ENCODE measurements at regions not wholly inside any gene's neighbourhood (a gene's known extent, or its start where the extent isn't known, plus 50 kb on each side); places are given as distances from the start of the nearest gene placed in this dataset.
"Not testable (repeated sequence)": the region's sequence is repeated elsewhere in the genome, so short reads cannot be mapped to it uniquely, and the experiment has no call there.

- DNase-seq (ENCODE audit: low read depth, low spot score), result no peak
- no peak overlapping the region for H3K27ac ChIP-seq
These were observed 632.4 kb upstream of the ZFP42 start for GRCh38 chr4:187362937-187363857.

- no peak for DNase-seq (ENCODE audit: low read depth, low spot score)
- no peak overlapping the region for H3K27ac ChIP-seq
These were observed 631.2 kb upstream of the ZFP42 start for GRCh38 chr4:187364401-187364800.

GRCh38 chr4:187364851-187365250 is 630.7 kb upstream of the ZFP42 start:
- no peak for DNase-seq (ENCODE audit: low read depth, low spot score)

GRCh38 chr4:187366530-187366929 is 629.0 kb upstream of the ZFP42 start:
- H3K27ac ChIP-seq, result no peak overlapping the region
- DNase-seq (ENCODE audit: low read depth, low spot score), result no peak

More at GRCh38 chr4:187364851-187365250, 630.7 kb upstream of the ZFP42 start:
- no peak overlapping the region for H3K27ac ChIP-seq

GRCh38 chr4:187370918-187371317 is 624.7 kb upstream of the ZFP42 start:
- H3K27ac ChIP-seq, result no peak overlapping the region
- DNase-seq (ENCODE audit: low read depth, low spot score), result no peak

- H3K27ac ChIP-seq, result no peak overlapping the region
- no peak for DNase-seq (ENCODE audit: low read depth, low spot score)
These were observed 617.1 kb upstream of the ZFP42 start for GRCh38 chr4:187378441-187378840.

- DNase-seq (ENCODE audit: low read depth, low spot score), result no peak
- H3K27ac ChIP-seq, result no peak overlapping the region
These were observed 615.4 kb upstream of the ZFP42 start for GRCh38 chr4:187380181-187380581.

GRCh38 chr4:187383181-187383580 is 612.4 kb upstream of the ZFP42 start:
- H3K27ac ChIP-seq, result peak overlapping the region; percentile 8
- no peak for DNase-seq (ENCODE audit: low read depth, low spot score)

- no peak overlapping the region for H3K27ac ChIP-seq
- DNase-seq (ENCODE audit: low read depth, low spot score), result no peak
These were observed 607.8 kb upstream of the ZFP42 start for GRCh38 chr4:187387739-187388138.

- no peak for DNase-seq (ENCODE audit: low read depth, low spot score)
- H3K27ac ChIP-seq, result no peak overlapping the region
These were observed 606.2 kb upstream of the ZFP42 start for GRCh38 chr4:187389420-187389819.

GRCh38 chr4:187390646-187391045 is 604.9 kb upstream of the ZFP42 start:
- no peak for DNase-seq (ENCODE audit: low read depth, low spot score)
- H3K27ac ChIP-seq, result no peak overlapping the region

GRCh38 chr4:187393531-187394344 is 601.8 kb upstream of the ZFP42 start:
- DNase-seq (ENCODE audit: low read depth, low spot score), result no peak
- no peak overlapping the region for H3K27ac ChIP-seq

GRCh38 chr4:187396106-187396505 is 599.5 kb upstream of the ZFP42 start:
- no peak for DNase-seq (ENCODE audit: low read depth, low spot score)
- H3K27ac ChIP-seq, result no peak overlapping the region

- DNase-seq (ENCODE audit: low read depth, low spot score); H3K27ac ChIP-seq: not testable (repeated sequence)
These were observed 587.1 kb upstream of the ZFP42 start for GRCh38 chr4:187408447-187408846.

GRCh38 chr4:187413564-187414358 is 581.8 kb upstream of the ZFP42 start:
- DNase-seq (ENCODE audit: low read depth, low spot score), result no peak
- no peak overlapping the region for H3K27ac ChIP-seq

- DNase-seq (ENCODE audit: low read depth, low spot score), result no peak
- H3K27ac ChIP-seq, result no peak overlapping the region
These were observed 580.9 kb upstream of the ZFP42 start for GRCh38 chr4:187414716-187415115.

GRCh38 chr4:187415231-187415630 is 580.3 kb upstream of the ZFP42 start:
- DNase-seq (ENCODE audit: low read depth, low spot score), result no peak
- H3K27ac ChIP-seq, result no peak overlapping the region

GRCh38 chr4:187416216-187416615 is 579.4 kb upstream of the ZFP42 start:
- no peak for DNase-seq (ENCODE audit: low read depth, low spot score)
- no peak overlapping the region for H3K27ac ChIP-seq

- no peak for DNase-seq (ENCODE audit: low read depth, low spot score)
- H3K27ac ChIP-seq, result no peak overlapping the region
These were observed 577.9 kb upstream of the ZFP42 start for GRCh38 chr4:187417721-187418120.

- DNase-seq (ENCODE audit: low read depth, low spot score), result no peak
- no peak overlapping the region for H3K27ac ChIP-seq
These were observed 572.9 kb upstream of the ZFP42 start for GRCh38 chr4:187422655-187423054.
